ENCODE measurements at regions not wholly inside any gene's neighbourhood (a gene's known extent, or its start where the extent isn't known, plus 50 kb on each side); places are given as distances from the start of the nearest gene placed in this dataset.

GRCh38 chr12:77745624-77746023 lies 85.1 kb upstream of the NAV3 start:
- no peak for DNase-seq
- WGBS, 4 donors, result 46 to 81% (median 61%) methylated on average over 1 of the region's 1 CpG

GRCh38 chr12:77742631-77743030 lies 88.1 kb upstream of the NAV3 start:
- Histone ChIP-seq H3K9me3 (replicated peaks in 1 of 3) (no peaks in the 10 kb centered on the region), H3K27ac (no peak overlapping the region), H3K36me3 (replicated peaks in 1 of 2) (no peaks in the 10 kb centered on the region), H3K27me3 (no peaks in the 10 kb centered on the region), H3K4me1 (replicated peaks in 1 of 2) (no peaks in the 10 kb centered on the region), H3K4me3 (no peak overlapping the region)
- no peak for TF ChIP-seq CTCF (IDR thresholded peaks at IDR 0.05)
- TF ChIP-seq POLR2A (IDR thresholded peaks at IDR 0.05), result no peak
- WGBS, 4 donors, result 30 to 58% (median 42%) methylated on average over 1 of the region's 1 CpG
- DNase-seq, result no peak
- intact Hi-C loops (cut with DNase I), result no loop called here

More at GRCh38 chr12:77745624-77746023, 85.1 kb upstream of the NAV3 start:
- intact Hi-C loops (cut with DNase I), result no loop called here
- H3K27ac ChIP-seq, result no peak overlapping the region
- H3K9me3 ChIP-seq (replicated peaks in 1 of 3), result no peaks in the 10 kb centered on the region
- TF ChIP-seq CTCF (IDR thresholded peaks at IDR 0.05) (no peak), POLR2A (IDR thresholded peaks at IDR 0.05) (no peak)
- no peaks in the 10 kb centered on the region for H3K36me3 ChIP-seq (replicated peaks in 1 of 2)
- H3K4me1 ChIP-seq (replicated peaks in 1 of 2), result no peaks in the 10 kb centered on the region
- no peak overlapping the region for H3K4me3 ChIP-seq
- H3K27me3 ChIP-seq, result no peaks in the 10 kb centered on the region

GRCh38 chr12:77741974-77742517 lies 88.6 kb upstream of the NAV3 start:
- DNase-seq, result no peak
- no peaks in the 10 kb centered on the region for H3K27me3 ChIP-seq
- WGBS, 4 donors, result 87 to 97% (median 90%) methylated on average over 1 of the region's 1 CpG
- no peaks in the 10 kb centered on the region for H3K36me3 ChIP-seq (replicated peaks in 1 of 2)
- TF ChIP-seq CTCF (IDR thresholded peaks at IDR 0.05) (no peak), POLR2A (IDR thresholded peaks at IDR 0.05) (no peak)
- intact Hi-C loops (cut with DNase I), result no loop called here
- H3K4me3 ChIP-seq, result no peak overlapping the region
- H3K4me1 ChIP-seq (replicated peaks in 1 of 2), result no peaks in the 10 kb centered on the region
- H3K27ac ChIP-seq, result no peak overlapping the region
- H3K9me3 ChIP-seq (replicated peaks in 1 of 3), result no peaks in the 10 kb centered on the region

GRCh38 chr12:77736219-77736965 lies 94.3 kb upstream of the NAV3 start:
- Histone ChIP-seq H3K27me3 (no peaks in the 10 kb centered on the region), H3K4me3 (no peak overlapping the region), H3K27ac (no peak overlapping the region), H3K9me3 (replicated peaks in 1 of 3) (peaks cover 0 to 5% (median 0%) of the 10 kb centered on the region in 3 donors), H3K36me3 (replicated peaks in 1 of 2) (no peaks in the 10 kb centered on the region), H3K4me1 (replicated peaks in 1 of 2) (peaks cover 0 to 21% of the 10 kb centered on the region in 2 donors)
- no peak for DNase-seq
- no peak for TF ChIP-seq CTCF (IDR thresholded peaks at IDR 0.05)
- no peak for TF ChIP-seq POLR2A (IDR thresholded peaks at IDR 0.05)
- WGBS, 4 donors, result 94 to 97% (median 95%) methylated on average over 6 of the region's 6 CpGs
- intact Hi-C loops (cut with DNase I), result no loop called here

Measured in adrenal gland (tissue), 9 donors.